HCT116 (cell line): ENCODE measurements at regions not wholly inside any gene's neighbourhood (a gene's known extent, or its start where the extent isn't known, plus 50 kb on each side); places are given as distances from the start of the nearest gene placed in this dataset.

Source experiments
- ATAC-seq: fragments of 200-7000 bp; cut with Tn5 transposase; 2 replicates; pipeline ENCODE4 v1.9.1; 2020; ENCODE audit warnings: mild to moderate bottlenecking, moderate library complexity
- BruUV-seq: library from RNA; stranded (reverse); fragments of 400-500 nt; replicated peaks from 2 replicates; lab custom pipeline; 2021; lab: Mats Ljungman, UMichigan
- CTCF ChIA-PET: fragments of 300-600 bp; sonication (Branson Sonifier 250); formaldehyde crosslinking; loops from one replicate; lab custom pipeline; 2021; ENCODE audit warnings: antibody characterized with exemption; lab: Charles Lee
- POLR2A ChIA-PET: fragments of 300-600, 350-600 bp; sonication (Branson Sonifier 250); formaldehyde crosslinking; loops from one replicate; lab custom pipeline; 2021; ENCODE audit warnings: antibody characterized with exemption; lab: Charles Lee
- RAD21 ChIA-PET, 2 experiments: fragments of 300-600 bp; sonication (Branson Sonifier 250); formaldehyde crosslinking; loops; one replicate each; lab custom pipeline; 2023; ENCODE audit warnings: low total read pairs in 2 of 2; ENCODE audit not compliant: uncharacterized antibody in 2 of 2, unreplicated experiment in 2 of 2, low non-redundant PET in 1 of 2; lab: Charles Lee
- DNase-seq: peaks from one replicate; pipeline ENCODE4 v3.0.0-alpha.2; 2010; ENCODE audit warnings: low read depth, low spot score
- H2AFZ ChIP-seq: fragments of 200-600 bp; shearing (Covaris generic), sonication (generic); 2 replicates; pipeline ENCODE4 v1.6.1; 2017; ENCODE audit warnings: low read depth, mixed run types, mixed read lengths, antibody characterized with exemption, low read length; ENCODE audit not compliant: poor library complexity, severe bottlenecking
- H3K27ac ChIP-seq: 2 replicates; pipeline ENCODE4 v1.5.1; 2012; ENCODE audit warnings: low read depth, low read length
- H3K27me3 ChIP-seq: fragments of 200-600 bp; sonication (generic); 2 replicates; pipeline ENCODE4 v1.6.1; 2016; ENCODE audit warnings: mixed run types, low read length, mixed read lengths; ENCODE audit not compliant: insufficient read depth
- H3K36me3 ChIP-seq, 2 experiments: fragments of 200-500 bp in 1 of 2; fragments of 200-600 bp in 1 of 2; sonication (Bioruptor generic) in 1 of 2; sonication (generic) in 1 of 2; 2 replicates each; pipeline versions ENCODE4 v1.5.1 to v1.6.1; 2014 to 2016; ENCODE audit warnings: low read length in 2 of 2, inconsistent platforms in 1 of 2, mixed read lengths in 1 of 2, mixed run types in 1 of 2; ENCODE audit not compliant: insufficient read depth in 2 of 2, control insufficient read depth in 1 of 2
- H3K4me1 ChIP-seq, 2 experiments: fragments of 200-600 bp in 1 of 2; sonication (generic) in 1 of 2; 2 replicates each; pipeline versions ENCODE4 v1.5.1 to v1.6.1; 2012 to 2017; ENCODE audit warnings: low read length in 2 of 2, inconsistent platforms in 1 of 2, mild to moderate bottlenecking in 1 of 2, mixed read lengths in 1 of 2, mixed run types in 1 of 2, moderate library complexity in 1 of 2; ENCODE audit not compliant: insufficient read depth in 2 of 2, control insufficient read depth in 1 of 2
- H3K4me2 ChIP-seq: fragments of 200-600 bp; sonication (generic); 2 replicates; pipeline ENCODE4 v1.6.1; 2017; ENCODE audit warnings: mixed run types, low read length, mixed read lengths
- H3K4me3 ChIP-seq, 2 experiments: fragments of 200-600 bp in 1 of 2; sonication (generic) in 1 of 2; replicated peaks in 1 of 2; 2 replicates each; pipeline ENCODE4 v1.5.1; 2011 to 2016; ENCODE audit warnings: low read length in 2 of 2, control low read depth in 1 of 2, low read depth in 1 of 2, mild to moderate bottlenecking in 1 of 2, mixed read lengths in 1 of 2, mixed run types in 1 of 2
- H3K79me2 ChIP-seq: fragments of 200-600 bp; sonication (generic); 2 replicates; pipeline ENCODE4 v1.6.1; 2017; ENCODE audit warnings: mild to moderate bottlenecking, mixed run types, low read length, moderate library complexity, mixed read lengths; ENCODE audit not compliant: insufficient read depth
- H3K9ac ChIP-seq: fragments of 200-600 bp; sonication (generic); 2 replicates; pipeline ENCODE4 v1.6.1; 2016; ENCODE audit warnings: low read length, mixed read lengths
- H3K9me2 ChIP-seq: fragments of 200-600 bp; sonication (generic), shearing (Covaris generic); 2 replicates; pipeline ENCODE4 v1.6.1; 2017; ENCODE audit warnings: mixed run types, mild to moderate bottlenecking, moderate library complexity; ENCODE audit not compliant: insufficient read depth
- H3K9me3 ChIP-seq, 2 experiments: fragments of 200-500 bp in 1 of 2; fragments of 200-600 bp in 1 of 2; sonication (Bioruptor generic) in 1 of 2; sonication (generic) in 1 of 2; 2 replicates each; pipeline ENCODE4 v1.6.1; 2014 to 2017; ENCODE audit warnings: low read length in 2 of 2, mixed read lengths in 2 of 2, inconsistent platforms in 1 of 2, low read depth in 1 of 2, mild to moderate bottlenecking in 1 of 2, mixed run types in 1 of 2, moderate library complexity in 1 of 2; ENCODE audit not compliant: control insufficient read depth in 1 of 2, insufficient read depth in 1 of 2
- H4K20me1 ChIP-seq: fragments of 200-600 bp; sonication (generic), shearing (Covaris generic); 2 replicates; pipeline ENCODE4 v1.6.1; 2017; ENCODE audit warnings: mixed run types, mild to moderate bottlenecking, moderate library complexity; ENCODE audit not compliant: insufficient read depth
- CEBPB ChIP-seq: IDR thresholded peaks from 2 replicates; pipeline ENCODE4 v1.6.1; 2012; ENCODE audit warnings: low read depth
- EGR1 ChIP-seq: IDR thresholded peaks from 2 replicates; pipeline ENCODE4 v1.6.1; 2012; ENCODE audit warnings: low read depth
- ELF1 ChIP-seq: IDR thresholded peaks from 2 replicates; pipeline ENCODE4 v1.6.1; 2012; ENCODE audit warnings: low read depth, borderline replicate concordance
- EZH2 ChIP-seq: fragments of 200-600 bp; sonication (generic); IDR thresholded peaks from 2 replicates; pipeline ENCODE4 v1.6.1; 2017; ENCODE audit warnings: antibody characterized with exemption, mixed run types
- FOSL1 ChIP-seq: IDR thresholded peaks from 2 replicates; pipeline ENCODE4 v1.6.1; 2012; ENCODE audit warnings: low read depth
- POLR2A ChIP-seq: IDR thresholded peaks from 2 replicates; pipeline ENCODE4 v1.7.0; 2011; ENCODE audit warnings: borderline replicate concordance; ENCODE audit not compliant: insufficient read depth, insufficient read length; ENCODE audit errors: extremely low read depth
- POLR2AphosphoS5 ChIP-seq: IDR thresholded peaks from 2 replicates; pipeline ENCODE4 v1.6.1; 2011; ENCODE audit warnings: mild to moderate bottlenecking, low read depth, low read length, moderate library complexity
- SIN3A ChIP-seq: IDR thresholded peaks from 2 replicates; pipeline ENCODE4 v1.6.1; 2012; ENCODE audit warnings: low read depth
- SP1 ChIP-seq: IDR thresholded peaks from 2 replicates; pipeline ENCODE4 v1.6.1; 2012; ENCODE audit warnings: low read depth
- TCF7L2 ChIP-seq: IDR thresholded peaks from 2 replicates; pipeline ENCODE4 v1.7.0; 2011; ENCODE audit warnings: borderline replicate concordance, inconsistent platforms; ENCODE audit not compliant: insufficient read depth, insufficient read length; ENCODE audit errors: extremely low read depth
- YY1 ChIP-seq: IDR thresholded peaks from 2 replicates; pipeline ENCODE4 v1.6.1; 2011; ENCODE audit warnings: low read length, low read depth, moderate library complexity, mild to moderate bottlenecking; ENCODE audit not compliant: insufficient replicate concordance; ENCODE audit errors: extremely low read depth
- ZFX ChIP-seq: fragments of 450-650 bp; IDR thresholded peaks from 2 replicates; pipeline ENCODE4 v1.6.1; 2017
- ZNF274 ChIP-seq: fragments of 200-500 bp; sonication (Bioruptor generic); IDR thresholded peaks from 2 replicates; pipeline ENCODE4 v1.6.1; 2014; ENCODE audit warnings: mild to moderate bottlenecking, low read depth, low read length, inconsistent platforms
- intact Hi-C: fragments of 100-400 bp; cut with micrococcal nuclease; formaldehyde crosslinking; loops from 2 replicates; pipeline ENCODE4 v1.10.0; 2022
- TF ChIP-seq, protein P1 (sequence below): IDR thresholded peaks from 2 replicates; pipeline ENCODE4 v1.6.1; 2012
- TF ChIP-seq, protein P2 (sequence below): IDR thresholded peaks from 2 replicates; pipeline ENCODE4 v1.6.1; 2011; ENCODE audit warnings: mild to moderate bottlenecking, low read length, moderate library complexity; ENCODE audit not compliant: insufficient replicate concordance; ENCODE audit errors: extremely low read depth
- TF ChIP-seq, protein P3 (sequence below): IDR thresholded peaks from 2 replicates; pipeline ENCODE4 v1.6.1; 2012; ENCODE audit warnings: low read depth

- no peak for TF ChIP-seq ZNF274
- Histone ChIP-seq H3K4me2 (no peak overlapping the region), H3K79me2 (no peaks in the 10 kb centered on the region), H3K4me1 (no peaks in the 10 kb centered on the region), H3K27ac (no peak overlapping the region), H4K20me1 (no peaks in the 10 kb centered on the region), H3K36me3 (no peaks in the 10 kb centered on the region), H3K9me2 (no peaks in the 10 kb centered on the region), H3K9ac (no peak overlapping the region), H3K4me3 (no peak overlapping the region), H3K27me3 (no peaks in the 10 kb centered on the region), H2AFZ (no peak overlapping the region), H3K9me3 (peaks cover 4 to 17% of the 10 kb centered on the region in 2 experiments; a peak in 2 of 4 replicates)
- ATAC-seq: no peak
- CTCF ChIA-PET: no interaction called here
- intact Hi-C loops: loop anchor here (1.0 kb wide), 1 partner anchor 42 kb away; no protein-coding TSS in a partner anchor
- RAD21 ChIA-PET: no interaction called here
- DNase-seq: no peak
- POLR2A ChIA-PET: no interaction called here
- no TSS peak for BruUV-seq
Measured at GRCh38 chr12:126581655-126582054, 1516.4 kb downstream of the AACS start.

- intact Hi-C loops: loop anchor here (1.0 kb wide), 1 partner anchor 43 kb away; no protein-coding TSS in a partner anchor
- DNase-seq: no peak
- TF ChIP-seq, protein P1, sequence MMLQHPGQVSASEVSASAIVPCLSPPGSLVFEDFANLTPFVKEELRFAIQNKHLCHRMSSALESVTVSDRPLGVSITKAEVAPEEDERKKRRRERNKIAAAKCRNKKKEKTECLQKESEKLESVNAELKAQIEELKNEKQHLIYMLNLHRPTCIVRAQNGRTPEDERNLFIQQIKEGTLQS: no peak
- TF ChIP-seq CEBPB: no peak
- no peak for TF ChIP-seq EGR1
- no peak for TF ChIP-seq POLR2AphosphoS5
- TF ChIP-seq ELF1: no peak
- no peak for TF ChIP-seq ZNF274
- no peak for TF ChIP-seq YY1
- TF ChIP-seq, protein P2, sequence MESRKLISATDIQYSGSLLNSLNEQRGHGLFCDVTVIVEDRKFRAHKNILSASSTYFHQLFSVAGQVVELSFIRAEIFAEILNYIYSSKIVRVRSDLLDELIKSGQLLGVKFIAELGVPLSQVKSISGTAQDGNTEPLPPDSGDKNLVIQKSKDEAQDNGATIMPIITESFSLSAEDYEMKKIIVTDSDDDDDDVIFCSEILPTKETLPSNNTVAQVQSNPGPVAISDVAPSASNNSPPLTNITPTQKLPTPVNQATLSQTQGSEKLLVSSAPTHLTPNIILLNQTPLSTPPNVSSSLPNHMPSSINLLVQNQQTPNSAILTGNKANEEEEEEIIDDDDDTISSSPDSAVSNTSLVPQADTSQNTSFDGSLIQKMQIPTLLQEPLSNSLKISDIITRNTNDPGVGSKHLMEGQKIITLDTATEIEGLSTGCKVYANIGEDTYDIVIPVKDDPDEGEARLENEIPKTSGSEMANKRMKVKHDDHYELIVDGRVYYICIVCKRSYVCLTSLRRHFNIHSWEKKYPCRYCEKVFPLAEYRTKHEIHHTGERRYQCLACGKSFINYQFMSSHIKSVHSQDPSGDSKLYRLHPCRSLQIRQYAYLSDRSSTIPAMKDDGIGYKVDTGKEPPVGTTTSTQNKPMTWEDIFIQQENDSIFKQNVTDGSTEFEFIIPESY: no peak
- no peak for TF ChIP-seq EZH2
- no peak for TF ChIP-seq FOSL1
- no peak for TF ChIP-seq ZFX
- no peak for TF ChIP-seq SIN3A
- TF ChIP-seq POLR2A: no peak
- TF ChIP-seq, protein P3, sequence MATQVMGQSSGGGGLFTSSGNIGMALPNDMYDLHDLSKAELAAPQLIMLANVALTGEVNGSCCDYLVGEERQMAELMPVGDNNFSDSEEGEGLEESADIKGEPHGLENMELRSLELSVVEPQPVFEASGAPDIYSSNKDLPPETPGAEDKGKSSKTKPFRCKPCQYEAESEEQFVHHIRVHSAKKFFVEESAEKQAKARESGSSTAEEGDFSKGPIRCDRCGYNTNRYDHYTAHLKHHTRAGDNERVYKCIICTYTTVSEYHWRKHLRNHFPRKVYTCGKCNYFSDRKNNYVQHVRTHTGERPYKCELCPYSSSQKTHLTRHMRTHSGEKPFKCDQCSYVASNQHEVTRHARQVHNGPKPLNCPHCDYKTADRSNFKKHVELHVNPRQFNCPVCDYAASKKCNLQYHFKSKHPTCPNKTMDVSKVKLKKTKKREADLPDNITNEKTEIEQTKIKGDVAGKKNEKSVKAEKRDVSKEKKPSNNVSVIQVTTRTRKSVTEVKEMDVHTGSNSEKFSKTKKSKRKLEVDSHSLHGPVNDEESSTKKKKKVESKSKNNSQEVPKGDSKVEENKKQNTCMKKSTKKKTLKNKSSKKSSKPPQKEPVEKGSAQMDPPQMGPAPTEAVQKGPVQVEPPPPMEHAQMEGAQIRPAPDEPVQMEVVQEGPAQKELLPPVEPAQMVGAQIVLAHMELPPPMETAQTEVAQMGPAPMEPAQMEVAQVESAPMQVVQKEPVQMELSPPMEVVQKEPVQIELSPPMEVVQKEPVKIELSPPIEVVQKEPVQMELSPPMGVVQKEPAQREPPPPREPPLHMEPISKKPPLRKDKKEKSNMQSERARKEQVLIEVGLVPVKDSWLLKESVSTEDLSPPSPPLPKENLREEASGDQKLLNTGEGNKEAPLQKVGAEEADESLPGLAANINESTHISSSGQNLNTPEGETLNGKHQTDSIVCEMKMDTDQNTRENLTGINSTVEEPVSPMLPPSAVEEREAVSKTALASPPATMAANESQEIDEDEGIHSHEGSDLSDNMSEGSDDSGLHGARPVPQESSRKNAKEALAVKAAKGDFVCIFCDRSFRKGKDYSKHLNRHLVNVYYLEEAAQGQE: no peak
- TF ChIP-seq TCF7L2: no peak
- TF ChIP-seq SP1: no peak
Measured at GRCh38 chr12:126582231-126582630, 1517.0 kb downstream of the AACS start.

More at GRCh38 chr12:126582231-126582630, 1517.0 kb downstream of the AACS start:
- Histone ChIP-seq H3K9me2 (no peaks in the 10 kb centered on the region), H3K4me3 (no peak overlapping the region), H3K4me2 (no peak overlapping the region), H3K9ac (no peak overlapping the region), H3K4me1 (no peaks in the 10 kb centered on the region), H3K27ac (no peak overlapping the region), H2AFZ (no peak overlapping the region), H3K9me3 (peaks cover 4 to 17% of the 10 kb centered on the region in 2 experiments; a peak in 2 of 4 replicates), H3K79me2 (no peaks in the 10 kb centered on the region), H3K27me3 (no peaks in the 10 kb centered on the region), H3K36me3 (no peaks in the 10 kb centered on the region), H4K20me1 (no peaks in the 10 kb centered on the region)
- ChIA-PET CTCF (no interaction called here), POLR2A (no interaction called here), RAD21 (no interaction called here)
- BruUV-seq: no TSS peak
- no peak for ATAC-seq
